ENCODE measurements at regions not wholly inside any gene's neighbourhood (a gene's known extent, or its start where the extent isn't known, plus 50 kb on each side); places are given as distances from the start of the nearest gene placed in this dataset.
A peak's percentile ranks its signal among the peaks of the same experiment; 100 is the strongest.

DNA sequence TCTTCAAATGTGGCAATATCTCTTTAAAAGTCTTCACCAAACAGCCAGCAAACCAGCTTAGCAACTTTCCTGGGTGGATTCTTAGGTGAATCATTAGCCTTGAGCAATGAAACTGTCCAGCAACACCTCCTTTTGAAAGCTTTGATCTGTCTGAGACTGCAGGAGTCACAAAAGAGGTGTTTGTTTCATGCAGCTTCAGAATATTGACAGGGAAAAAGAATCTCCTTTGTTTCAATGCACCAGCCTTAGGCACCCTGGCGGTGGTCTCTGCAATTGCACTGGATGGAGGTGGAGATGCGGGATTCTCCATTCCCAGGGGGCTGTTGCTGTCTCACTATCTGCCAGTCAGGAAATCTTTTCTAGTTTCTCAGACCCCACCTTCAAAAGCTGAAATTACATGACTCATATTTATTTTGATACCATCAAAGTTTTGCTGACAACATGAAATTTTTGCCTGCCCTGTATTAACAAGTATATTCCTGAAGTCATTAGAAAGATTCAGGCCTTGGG is 76.0 kb upstream of the DSG1 start:
- peak overlapping the region; percentile 78 for H2BK15ac ChIP-seq (replicated peaks; ENCODE audit: low read depth)
- peaks cover 3% of the 10 kb centered on the region for H3K4me1 ChIP-seq (ENCODE audit: control insufficient read depth, low read depth, low read length)
- WGBS (ENCODE audit: extremely low coverage, insufficient coverage, low lambda C conversion rate) = no CpG with 5 or more reads among the region's 2 CpGs
- no peak overlapping the region for H3K4me3 ChIP-seq (ENCODE audit: low read length)
- no peaks in the 10 kb centered on the region for H3K79me2 ChIP-seq (ENCODE audit: control insufficient read depth, insufficient read depth, low read length)
- no peak overlapping the region for H2BK5ac ChIP-seq (ENCODE audit: low read length)
- no peak overlapping the region for H3K4ac ChIP-seq (ENCODE audit: low read depth, low read length)
- H3K79me1 ChIP-seq (ENCODE audit: low read length) = no peaks in the 10 kb centered on the region
- no peak overlapping the region for H3K23ac ChIP-seq (ENCODE audit: low read length)
- H3K27ac ChIP-seq (ENCODE audit: low read depth, low read length) = no peak overlapping the region
- no peak overlapping the region for H2BK120ac ChIP-seq (ENCODE audit: low read depth, low read length)
- H4K8ac ChIP-seq (ENCODE audit: low read depth, low read length) = no peak overlapping the region
- H2AK5ac ChIP-seq (ENCODE audit: low read length) = no peak overlapping the region
- H3K18ac ChIP-seq (ENCODE audit: low read length) = no peak overlapping the region
- peak; percentile 87 for DNase-seq
- no peak overlapping the region for H3K9ac ChIP-seq (ENCODE audit: low read length)
- H3K36me3 ChIP-seq (ENCODE audit: control insufficient read depth, insufficient read depth, low read length) = no peaks in the 10 kb centered on the region
- H3K56ac ChIP-seq (ENCODE audit: low read length) = peak overlapping the region; percentile 60
- no peak overlapping the region for H3K4me2 ChIP-seq (ENCODE audit: low read length)
- no peaks in the 10 kb centered on the region for H3K27me3 ChIP-seq (ENCODE audit: insufficient read depth, low read length, poor library complexity)
- no peak overlapping the region for H4K5ac ChIP-seq (ENCODE audit: low read length)

- Histone ChIP-seq H3K4me3 (ENCODE audit: low read length) (no peak overlapping the region), H3K27ac (ENCODE audit: low read depth, low read length) (no peak overlapping the region), H3K4me1 (ENCODE audit: control insufficient read depth, low read depth, low read length) (peaks cover 3% of the 10 kb centered on the region), H4K5ac (ENCODE audit: low read length) (no peak overlapping the region), H3K9ac (ENCODE audit: low read length) (no peak overlapping the region), H3K4ac (ENCODE audit: low read depth, low read length) (no peak overlapping the region), H2BK5ac (ENCODE audit: low read length) (no peak overlapping the region), H2AK5ac (ENCODE audit: low read length) (no peak overlapping the region), H3K56ac (ENCODE audit: low read length) (peak overlapping the region; percentile 57), H3K36me3 (ENCODE audit: control insufficient read depth, insufficient read depth, low read length) (no peaks in the 10 kb centered on the region), H3K79me1 (ENCODE audit: low read length) (no peaks in the 10 kb centered on the region), H3K4me2 (ENCODE audit: low read length) (no peak overlapping the region), H3K27me3 (ENCODE audit: insufficient read depth, low read length, poor library complexity) (no peaks in the 10 kb centered on the region), H3K79me2 (ENCODE audit: control insufficient read depth, insufficient read depth, low read length) (no peaks in the 10 kb centered on the region), H2BK120ac (ENCODE audit: low read depth, low read length) (no peak overlapping the region), H4K8ac (ENCODE audit: low read depth, low read length) (no peak overlapping the region), H3K18ac (ENCODE audit: low read length) (no peak overlapping the region), H2BK15ac (replicated peaks; ENCODE audit: low read depth) (no peak overlapping the region), H3K23ac (ENCODE audit: low read length) (no peak overlapping the region)
- no CpG with 5 or more reads among the region's 11 CpGs for WGBS (ENCODE audit: extremely low coverage, insufficient coverage, low lambda C conversion rate)
- DNase-seq = no peak
These were observed 74.0 kb upstream of the DSG1 start for GRCh38 chr18:31243740-31244512.

GRCh38 chr18:31244771-31245394 is 73.1 kb upstream of the DSG1 start:
- no peak for DNase-seq
- Histone ChIP-seq H3K36me3 (ENCODE audit: control insufficient read depth, insufficient read depth, low read length) (no peaks in the 10 kb centered on the region), H4K8ac (ENCODE audit: low read depth, low read length) (no peak overlapping the region), H3K9ac (ENCODE audit: low read length) (no peak overlapping the region), H3K79me1 (ENCODE audit: low read length) (no peaks in the 10 kb centered on the region), H3K4ac (ENCODE audit: low read depth, low read length) (no peak overlapping the region), H3K4me1 (ENCODE audit: control insufficient read depth, low read depth, low read length) (peaks cover 3% of the 10 kb centered on the region), H4K5ac (ENCODE audit: low read length) (no peak overlapping the region), H3K23ac (ENCODE audit: low read length) (no peak overlapping the region), H3K4me2 (ENCODE audit: low read length) (no peak overlapping the region), H2BK120ac (ENCODE audit: low read depth, low read length) (no peak overlapping the region), H3K4me3 (ENCODE audit: low read length) (no peak overlapping the region), H2AK5ac (ENCODE audit: low read length) (no peak overlapping the region), H3K27ac (ENCODE audit: low read depth, low read length) (no peak overlapping the region), H3K27me3 (ENCODE audit: insufficient read depth, low read length, poor library complexity) (no peaks in the 10 kb centered on the region), H3K79me2 (ENCODE audit: control insufficient read depth, insufficient read depth, low read length) (no peaks in the 10 kb centered on the region), H3K18ac (ENCODE audit: low read length) (no peak overlapping the region), H2BK15ac (replicated peaks; ENCODE audit: low read depth) (no peak overlapping the region), H2BK5ac (ENCODE audit: low read length) (no peak overlapping the region), H3K56ac (ENCODE audit: low read length) (no peak overlapping the region)
- WGBS (ENCODE audit: extremely low coverage, insufficient coverage, low lambda C conversion rate) = no CpG with 5 or more reads among the region's 7 CpGs

- Histone ChIP-seq H3K4ac (ENCODE audit: low read depth, low read length) (no peak overlapping the region), H3K4me1 (ENCODE audit: control insufficient read depth, low read depth, low read length) (peaks cover 3% of the 10 kb centered on the region), H3K18ac (ENCODE audit: low read length) (no peak overlapping the region), H3K9ac (ENCODE audit: low read length) (no peak overlapping the region), H3K36me3 (ENCODE audit: control insufficient read depth, insufficient read depth, low read length) (no peaks in the 10 kb centered on the region), H2BK5ac (ENCODE audit: low read length) (no peak overlapping the region), H2BK15ac (replicated peaks; ENCODE audit: low read depth) (no peak overlapping the region), H3K23ac (ENCODE audit: low read length) (no peak overlapping the region), H3K4me2 (ENCODE audit: low read length) (no peak overlapping the region), H3K27ac (ENCODE audit: low read depth, low read length) (no peak overlapping the region), H4K8ac (ENCODE audit: low read depth, low read length) (no peak overlapping the region), H2BK120ac (ENCODE audit: low read depth, low read length) (no peak overlapping the region), H2AK5ac (ENCODE audit: low read length) (no peak overlapping the region), H3K79me2 (ENCODE audit: control insufficient read depth, insufficient read depth, low read length) (no peaks in the 10 kb centered on the region), H3K4me3 (ENCODE audit: low read length) (no peak overlapping the region), H3K56ac (ENCODE audit: low read length) (no peak overlapping the region), H3K79me1 (ENCODE audit: low read length) (no peaks in the 10 kb centered on the region), H3K27me3 (ENCODE audit: insufficient read depth, low read length, poor library complexity) (no peaks in the 10 kb centered on the region), H4K5ac (ENCODE audit: low read length) (no peak overlapping the region)
- no CpG with 5 or more reads among the region's 3 CpGs for WGBS (ENCODE audit: extremely low coverage, insufficient coverage, low lambda C conversion rate)
- no peak for DNase-seq
These were observed 72.1 kb upstream of the DSG1 start for GRCh38 chr18:31245820-31246219.

GRCh38 chr18:31246460-31246859 is 71.5 kb upstream of the DSG1 start:
- no peak overlapping the region for H2BK15ac ChIP-seq (replicated peaks; ENCODE audit: low read depth)
- no peak overlapping the region for H3K9ac ChIP-seq (ENCODE audit: low read length)
- no peak overlapping the region for H4K5ac ChIP-seq (ENCODE audit: low read length)
- no peak overlapping the region for H3K27ac ChIP-seq (ENCODE audit: low read depth, low read length)
- no peak overlapping the region for H3K56ac ChIP-seq (ENCODE audit: low read length)
- peak overlapping the region; percentile 39 for H3K18ac ChIP-seq (ENCODE audit: low read length)
- WGBS (ENCODE audit: extremely low coverage, insufficient coverage, low lambda C conversion rate) = no CpG with 5 or more reads among the region's 2 CpGs
- no peak for DNase-seq
- no peaks in the 10 kb centered on the region for H3K36me3 ChIP-seq (ENCODE audit: control insufficient read depth, insufficient read depth, low read length)
- H4K8ac ChIP-seq (ENCODE audit: low read depth, low read length) = peak overlapping the region; percentile 28
- no peak overlapping the region for H2BK120ac ChIP-seq (ENCODE audit: low read depth, low read length)
- no peak overlapping the region for H2AK5ac ChIP-seq (ENCODE audit: low read length)
- H3K4me3 ChIP-seq (ENCODE audit: low read length) = no peak overlapping the region
- H3K4me2 ChIP-seq (ENCODE audit: low read length) = no peak overlapping the region
- H3K79me1 ChIP-seq (ENCODE audit: low read length) = no peaks in the 10 kb centered on the region
- H3K4ac ChIP-seq (ENCODE audit: low read depth, low read length) = no peak overlapping the region
- H3K4me1 ChIP-seq (ENCODE audit: control insufficient read depth, low read depth, low read length) = peaks cover 3% of the 10 kb centered on the region
- no peak overlapping the region for H3K23ac ChIP-seq (ENCODE audit: low read length)
- H3K27me3 ChIP-seq (ENCODE audit: insufficient read depth, low read length, poor library complexity) = no peaks in the 10 kb centered on the region
- H3K79me2 ChIP-seq (ENCODE audit: control insufficient read depth, insufficient read depth, low read length) = no peaks in the 10 kb centered on the region
- H2BK5ac ChIP-seq (ENCODE audit: low read length) = no peak overlapping the region
